ENCODE measurements at regions not wholly inside any gene's neighbourhood (a gene's known extent, or its start where the extent isn't known, plus 50 kb on each side); places are given as distances from the start of the nearest gene placed in this dataset.

DNA sequence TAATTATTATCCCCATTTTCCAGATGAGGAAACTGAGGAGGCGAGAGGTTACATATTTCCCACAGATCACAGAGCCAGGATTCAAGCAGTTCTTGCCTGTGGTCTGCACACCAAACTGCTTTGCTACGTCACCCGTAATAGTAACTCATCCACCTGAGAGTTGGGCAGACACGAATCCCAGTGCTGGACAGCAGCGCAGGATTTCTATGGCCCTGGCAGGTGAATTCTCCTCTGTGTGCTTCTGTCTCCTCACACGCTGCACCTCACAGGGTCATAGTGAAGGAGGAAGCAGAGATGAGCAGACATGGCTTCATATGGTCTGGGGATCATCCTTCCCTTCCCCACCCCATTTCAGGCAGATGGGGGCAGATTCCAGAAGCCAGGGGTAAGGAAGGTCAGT is 127.0 kb upstream of the LRFN2 start:
- dilution Hi-C loops (cut with MboI; ENCODE audit: extremely low pct_ligation_motif_present, low sequenced_read_pairs), result no loop called here
- no peaks in the 10 kb centered on the region for H3K79me2 ChIP-seq (ENCODE audit: control insufficient read depth, insufficient read depth, low read length)
- intact Hi-C loops (cut with micrococcal nuclease), result no loop called here
- no peaks in the 10 kb centered on the region for H3K27me3 ChIP-seq (ENCODE audit: control insufficient read depth in 2 of 2, insufficient read depth in 2 of 2, low read length in 2 of 2)
- no peak for FAIRE-seq
- no peaks in the 10 kb centered on the region for H4K20me1 ChIP-seq (replicated peaks; ENCODE audit: control insufficient read depth, extremely low read depth, insufficient read depth, low read length)
- no peak overlapping the region for H3K9ac ChIP-seq (replicated peaks; ENCODE audit: extremely low read depth, insufficient read depth, low read length)
- no peak overlapping the region for H3K4me2 ChIP-seq (ENCODE audit: insufficient read depth, low read length)
- H2AFZ ChIP-seq (ENCODE audit: low read depth, low read length), result no peak overlapping the region
- ChIA-PET CTCF (interaction anchor here (1.2 kb wide), 1 partner anchor 18 kb away, joined by 4 read pairs; no protein-coding TSS in a partner anchor), POLR2A (no interaction called here)
- no peaks in the 10 kb centered on the region for H3K4me1 ChIP-seq (ENCODE audit: control insufficient read depth, extremely low read depth, insufficient read depth, low read length)
- H3K9me3 ChIP-seq (replicated peaks; ENCODE audit: control insufficient read depth, insufficient read depth, low read length), result no peaks in the 10 kb centered on the region
- DNase-seq (ENCODE audit: low read depth, low spot score), result no peak
- BruUV-seq (replicated peaks), result no TSS peak
- H3K36me3 ChIP-seq (ENCODE audit: control insufficient read depth in 2 of 2, extremely low read depth in 1 of 2, insufficient read depth in 2 of 2, low read length in 2 of 2), result no peaks in the 10 kb centered on the region
- no peaks in the 10 kb centered on the region for H3K9me1 ChIP-seq (replicated peaks; ENCODE audit: control insufficient read depth, extremely low read depth, insufficient read depth, low read length)
- TF ChIP-seq POLR2AphosphoS5 (IDR thresholded peaks at IDR 0.05; ENCODE audit: insufficient read depth, low read depth, low read length) (no peak), GATA2 (IDR thresholded peaks at IDR 0.05; ENCODE audit: insufficient read depth, insufficient read length, low read depth, low read length) (no peak), FOS (IDR thresholded peaks at IDR 0.05; ENCODE audit: borderline replicate concordance, insufficient read depth, low read length) (no peak), POLR2A (IDR thresholded peaks at IDR 0.05; ENCODE audit: low read depth, low read length) (no peak), MYC (IDR thresholded peaks at IDR 0.05; ENCODE audit: low read depth, low read length) (no peak), JUN (IDR thresholded peaks at IDR 0.05; ENCODE audit: borderline replicate concordance, insufficient read depth, insufficient read length, low read depth) (no peak), EZH2 (IDR thresholded peaks at IDR 0.05; ENCODE audit: borderline replicate concordance, low read depth, low read length, severe bottlenecking) (no peak)
- TF ChIP-seq, protein P1, sequence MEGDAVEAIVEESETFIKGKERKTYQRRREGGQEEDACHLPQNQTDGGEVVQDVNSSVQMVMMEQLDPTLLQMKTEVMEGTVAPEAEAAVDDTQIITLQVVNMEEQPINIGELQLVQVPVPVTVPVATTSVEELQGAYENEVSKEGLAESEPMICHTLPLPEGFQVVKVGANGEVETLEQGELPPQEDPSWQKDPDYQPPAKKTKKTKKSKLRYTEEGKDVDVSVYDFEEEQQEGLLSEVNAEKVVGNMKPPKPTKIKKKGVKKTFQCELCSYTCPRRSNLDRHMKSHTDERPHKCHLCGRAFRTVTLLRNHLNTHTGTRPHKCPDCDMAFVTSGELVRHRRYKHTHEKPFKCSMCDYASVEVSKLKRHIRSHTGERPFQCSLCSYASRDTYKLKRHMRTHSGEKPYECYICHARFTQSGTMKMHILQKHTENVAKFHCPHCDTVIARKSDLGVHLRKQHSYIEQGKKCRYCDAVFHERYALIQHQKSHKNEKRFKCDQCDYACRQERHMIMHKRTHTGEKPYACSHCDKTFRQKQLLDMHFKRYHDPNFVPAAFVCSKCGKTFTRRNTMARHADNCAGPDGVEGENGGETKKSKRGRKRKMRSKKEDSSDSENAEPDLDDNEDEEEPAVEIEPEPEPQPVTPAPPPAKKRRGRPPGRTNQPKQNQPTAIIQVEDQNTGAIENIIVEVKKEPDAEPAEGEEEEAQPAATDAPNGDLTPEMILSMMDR (IDR thresholded peaks at IDR 0.05; ENCODE audit: extremely low read depth in 1 of 2, insufficient read depth in 1 of 2, low read depth in 1 of 2, low read length in 2 of 2), result no peak
- TF ChIP-seq, protein P2, sequence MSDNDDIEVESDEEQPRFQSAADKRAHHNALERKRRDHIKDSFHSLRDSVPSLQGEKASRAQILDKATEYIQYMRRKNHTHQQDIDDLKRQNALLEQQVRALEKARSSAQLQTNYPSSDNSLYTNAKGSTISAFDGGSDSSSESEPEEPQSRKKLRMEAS (IDR thresholded peaks at IDR 0.05; ENCODE audit: insufficient read depth, insufficient read length), result no peak
- no peak overlapping the region for H3K27ac ChIP-seq (ENCODE audit: insufficient read depth, low read depth, low read length)
- H3K4me3 ChIP-seq (replicated peaks in 1 of 3; ENCODE audit: insufficient read depth in 1 of 3, low read depth in 1 of 3, low read length in 3 of 3), result no peak overlapping the region
